ENCODE measurements at regions not wholly inside any gene's neighbourhood (a gene's known extent, or its start where the extent isn't known, plus 50 kb on each side); places are given as distances from the start of the nearest gene placed in this dataset.

DNA sequence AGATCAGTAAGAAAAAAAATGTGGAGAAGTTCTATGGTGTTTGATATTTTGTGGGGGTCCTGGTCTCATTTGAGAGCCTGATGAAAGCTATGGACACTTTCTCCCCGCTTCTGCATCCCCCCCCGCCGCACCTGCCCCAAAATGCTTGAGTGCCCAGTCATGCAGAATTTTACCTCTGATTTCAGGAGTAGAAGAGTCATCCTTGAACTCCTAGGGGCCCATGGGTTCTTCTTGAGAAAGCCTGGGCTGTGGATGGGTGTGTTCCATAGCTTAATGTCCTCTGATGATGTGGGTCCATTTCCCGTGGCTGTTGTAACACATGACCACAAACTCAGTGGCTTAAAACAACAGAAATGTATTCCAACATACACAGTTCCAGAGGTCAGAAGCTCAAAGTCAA, 248.8 kb upstream of the PWP1 start:
- TF ChIP-seq, protein P1, sequence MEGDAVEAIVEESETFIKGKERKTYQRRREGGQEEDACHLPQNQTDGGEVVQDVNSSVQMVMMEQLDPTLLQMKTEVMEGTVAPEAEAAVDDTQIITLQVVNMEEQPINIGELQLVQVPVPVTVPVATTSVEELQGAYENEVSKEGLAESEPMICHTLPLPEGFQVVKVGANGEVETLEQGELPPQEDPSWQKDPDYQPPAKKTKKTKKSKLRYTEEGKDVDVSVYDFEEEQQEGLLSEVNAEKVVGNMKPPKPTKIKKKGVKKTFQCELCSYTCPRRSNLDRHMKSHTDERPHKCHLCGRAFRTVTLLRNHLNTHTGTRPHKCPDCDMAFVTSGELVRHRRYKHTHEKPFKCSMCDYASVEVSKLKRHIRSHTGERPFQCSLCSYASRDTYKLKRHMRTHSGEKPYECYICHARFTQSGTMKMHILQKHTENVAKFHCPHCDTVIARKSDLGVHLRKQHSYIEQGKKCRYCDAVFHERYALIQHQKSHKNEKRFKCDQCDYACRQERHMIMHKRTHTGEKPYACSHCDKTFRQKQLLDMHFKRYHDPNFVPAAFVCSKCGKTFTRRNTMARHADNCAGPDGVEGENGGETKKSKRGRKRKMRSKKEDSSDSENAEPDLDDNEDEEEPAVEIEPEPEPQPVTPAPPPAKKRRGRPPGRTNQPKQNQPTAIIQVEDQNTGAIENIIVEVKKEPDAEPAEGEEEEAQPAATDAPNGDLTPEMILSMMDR (conservative IDR thresholded peaks at IDR 0.05; ENCODE audit: low read depth, low read length): no peak
- TF ChIP-seq EZH2 (IDR thresholded peaks at IDR 0.05; ENCODE audit: borderline replicate concordance, low read depth, low read length, poor library complexity, severe bottlenecking): no peak
- Histone ChIP-seq H3K27me3 (replicated peaks; ENCODE audit: insufficient read depth, low read depth, low read length, poor library complexity) (no peaks in the 10 kb centered on the region), H3K27ac (ENCODE audit: low read depth, low read length, poor library complexity, severe bottlenecking) (no peak overlapping the region), H3K4me1 (ENCODE audit: insufficient read depth, low read length, poor library complexity, severe bottlenecking) (peaks cover 4% of the 10 kb centered on the region), H3K4me3 (ENCODE audit: low read depth, low read length, poor library complexity, severe bottlenecking) (no peak overlapping the region), H3K36me3 (ENCODE audit: insufficient read depth, low read length, poor library complexity, severe bottlenecking) (no peaks in the 10 kb centered on the region), H3K9me3 (ENCODE audit: low read depth, low read length, poor library complexity, severe bottlenecking) (no peaks in the 10 kb centered on the region)
- ChIA-PET POLR2A (ENCODE audit: low non-redundant PET) (no interaction called here), CTCF (no interaction called here)
- BruUV-seq (replicated peaks): no TSS peak
- intact Hi-C loops (cut with micrococcal nuclease; ENCODE audit: unreplicated experiment): no loop called here
- DNase-seq (ENCODE audit: low spot score): no peak

DNA sequence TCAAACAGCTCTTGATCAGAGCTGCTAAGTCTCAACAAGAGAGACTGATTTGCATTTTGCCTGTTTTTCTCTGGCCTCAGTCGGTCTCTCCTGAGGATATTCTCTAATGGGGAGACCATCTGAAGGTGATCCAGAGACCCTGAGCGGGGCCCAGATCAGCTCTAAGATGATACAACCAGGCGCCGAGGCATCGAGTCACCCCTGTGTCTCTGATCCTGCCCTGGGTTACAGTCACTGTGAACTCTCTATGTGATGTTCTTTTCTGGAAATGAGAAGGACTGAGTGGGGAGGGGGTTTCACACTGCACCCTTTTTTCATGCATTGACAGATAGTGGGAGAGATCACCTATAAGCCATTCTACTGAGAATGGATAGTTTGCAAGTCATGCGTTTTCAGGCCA, 247.6 kb upstream of the PWP1 start:
- H3K4me1 ChIP-seq (ENCODE audit: insufficient read depth, low read length, poor library complexity, severe bottlenecking): peaks cover 16% of the 10 kb centered on the region
- CTCF ChIA-PET: no interaction called here
- no peak for TF ChIP-seq EZH2 (IDR thresholded peaks at IDR 0.05; ENCODE audit: borderline replicate concordance, low read depth, low read length, poor library complexity, severe bottlenecking)
- TF ChIP-seq, protein P1 (conservative IDR thresholded peaks at IDR 0.05; ENCODE audit: low read depth, low read length): no peak
- no peaks in the 10 kb centered on the region for H3K27me3 ChIP-seq (replicated peaks; ENCODE audit: insufficient read depth, low read depth, low read length, poor library complexity)
- no peak for DNase-seq (ENCODE audit: low spot score)
- POLR2A ChIA-PET (ENCODE audit: low non-redundant PET): no interaction called here
- intact Hi-C loops (cut with micrococcal nuclease; ENCODE audit: unreplicated experiment): no loop called here
- H3K9me3 ChIP-seq (ENCODE audit: low read depth, low read length, poor library complexity, severe bottlenecking): no peaks in the 10 kb centered on the region
- no TSS peak for BruUV-seq (replicated peaks)
- no peak overlapping the region for H3K27ac ChIP-seq (ENCODE audit: low read depth, low read length, poor library complexity, severe bottlenecking)
- H3K36me3 ChIP-seq (ENCODE audit: insufficient read depth, low read length, poor library complexity, severe bottlenecking): no peaks in the 10 kb centered on the region
- H3K4me3 ChIP-seq (ENCODE audit: low read depth, low read length, poor library complexity, severe bottlenecking): no peak overlapping the region

DNA sequence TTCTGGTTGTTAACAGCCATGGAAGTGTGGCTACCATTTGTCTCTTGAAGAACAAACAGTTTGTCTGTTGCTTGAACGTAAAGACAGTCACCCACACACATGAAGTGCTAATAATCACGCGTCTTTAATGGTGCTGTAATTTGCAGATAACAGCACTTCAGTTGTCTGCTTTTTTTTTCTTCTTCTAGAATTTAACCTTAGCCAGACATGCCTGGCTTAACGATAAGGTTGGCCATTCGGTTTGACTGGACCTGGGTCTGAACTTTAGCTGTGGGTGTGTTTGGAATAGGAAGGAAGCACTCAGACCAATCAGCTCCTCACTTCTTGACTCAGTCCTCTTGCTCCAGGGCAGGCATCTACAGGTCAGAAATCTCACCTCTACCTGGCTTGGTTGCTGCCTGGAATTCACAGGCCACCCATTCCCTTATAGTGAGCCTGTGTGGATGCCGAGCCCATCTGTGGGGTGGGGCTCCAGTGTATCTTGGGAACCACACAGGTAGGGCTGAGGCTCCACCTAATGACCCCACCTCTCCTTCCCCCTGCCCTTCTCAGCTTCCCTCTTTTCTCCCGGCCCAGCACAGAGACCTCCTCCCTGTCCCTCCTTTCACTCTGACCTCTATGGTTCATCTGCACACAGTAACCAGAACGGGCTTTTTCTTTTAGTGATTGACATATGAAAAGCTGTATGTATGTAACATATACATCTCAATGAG, 246.4 kb upstream of the PWP1 start:
- ChIA-PET POLR2A (ENCODE audit: low non-redundant PET) (no interaction called here), CTCF (no interaction called here)
- Histone ChIP-seq H3K9me3 (ENCODE audit: low read depth, low read length, poor library complexity, severe bottlenecking) (no peaks in the 10 kb centered on the region), H3K27me3 (replicated peaks; ENCODE audit: insufficient read depth, low read depth, low read length, poor library complexity) (no peaks in the 10 kb centered on the region), H3K36me3 (ENCODE audit: insufficient read depth, low read length, poor library complexity, severe bottlenecking) (no peaks in the 10 kb centered on the region), H3K4me1 (ENCODE audit: insufficient read depth, low read length, poor library complexity, severe bottlenecking) (peaks cover 18% of the 10 kb centered on the region), H3K4me3 (ENCODE audit: low read depth, low read length, poor library complexity, severe bottlenecking) (no peak overlapping the region), H3K27ac (ENCODE audit: low read depth, low read length, poor library complexity, severe bottlenecking) (no peak overlapping the region)
- no peak for DNase-seq (ENCODE audit: low spot score)
- no TSS peak for BruUV-seq (replicated peaks)
- TF ChIP-seq, protein P1 (conservative IDR thresholded peaks at IDR 0.05; ENCODE audit: low read depth, low read length): no peak
- TF ChIP-seq EZH2 (IDR thresholded peaks at IDR 0.05; ENCODE audit: borderline replicate concordance, low read depth, low read length, poor library complexity, severe bottlenecking): no peak
- intact Hi-C loops (cut with micrococcal nuclease; ENCODE audit: unreplicated experiment): no loop called here
